HG02973 (cell line): ENCODE measurements at regions not wholly inside any gene's neighbourhood (a gene's known extent, or its start where the extent isn't known, plus 50 kb on each side); places are given as distances from the start of the nearest gene placed in this dataset.
"Not testable (repeated sequence)": the region's sequence is repeated elsewhere in the genome, so short reads cannot be mapped to it uniquely, and the experiment has no call there.

Experiments
- ATAC-seq: cut with Tn5 transposase; IDR thresholded peaks from one replicate; pipeline ENCODE4 v1.9.1; 2021; ENCODE audit warnings: moderate library complexity; ENCODE audit not compliant: unreplicated experiment

DNA sequence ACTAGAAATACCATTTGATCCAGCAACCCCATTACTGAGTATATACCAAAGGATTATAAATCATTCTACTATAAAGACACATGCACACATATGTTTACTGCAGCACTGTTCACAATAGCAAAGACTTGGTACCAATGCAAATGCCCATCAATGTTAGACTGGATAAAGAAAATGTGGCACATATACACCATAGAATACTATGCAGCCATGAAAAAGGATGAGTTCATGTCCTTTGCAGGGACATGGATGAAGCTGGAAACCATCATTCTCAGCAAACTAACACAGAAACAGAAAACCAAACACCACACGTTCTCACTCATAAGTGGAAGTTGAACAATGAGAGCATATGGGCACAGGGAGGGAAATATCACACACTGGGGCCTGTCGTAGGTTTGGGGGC, 106.0 kb downstream of the SPATA18 start:
- not testable (repeated sequence) for ATAC-seq

GRCh38 chr4:52157641-52158316, 106.7 kb downstream of the SPATA18 start:
- ATAC-seq: no peak

DNA sequence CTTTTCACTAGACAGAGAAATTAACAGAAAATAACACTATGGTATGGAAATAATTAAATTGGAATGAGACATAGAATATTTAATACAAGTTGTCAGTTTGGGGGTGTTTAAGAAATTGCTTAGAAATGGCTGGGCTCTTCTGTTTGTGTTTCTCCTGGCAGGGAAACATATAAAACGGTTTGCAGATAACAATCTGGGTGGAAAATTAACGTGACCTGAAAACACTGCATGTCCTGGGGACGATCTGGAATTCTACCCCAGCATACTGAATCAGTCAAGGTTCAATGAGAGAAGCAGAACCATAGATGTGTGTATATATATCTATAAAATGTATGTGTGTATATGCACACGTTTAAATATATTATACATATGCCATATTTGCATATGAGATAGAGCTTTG, 109.8 kb downstream of the SPATA18 start:
- ATAC-seq: no peak

GRCh38 chr4:52164116-52164515, 113.0 kb downstream of the SPATA18 start:
- no peak for ATAC-seq

GRCh38 chr4:52172166-52172565, 121.1 kb downstream of the SPATA18 start:
- no peak for ATAC-seq

DNA sequence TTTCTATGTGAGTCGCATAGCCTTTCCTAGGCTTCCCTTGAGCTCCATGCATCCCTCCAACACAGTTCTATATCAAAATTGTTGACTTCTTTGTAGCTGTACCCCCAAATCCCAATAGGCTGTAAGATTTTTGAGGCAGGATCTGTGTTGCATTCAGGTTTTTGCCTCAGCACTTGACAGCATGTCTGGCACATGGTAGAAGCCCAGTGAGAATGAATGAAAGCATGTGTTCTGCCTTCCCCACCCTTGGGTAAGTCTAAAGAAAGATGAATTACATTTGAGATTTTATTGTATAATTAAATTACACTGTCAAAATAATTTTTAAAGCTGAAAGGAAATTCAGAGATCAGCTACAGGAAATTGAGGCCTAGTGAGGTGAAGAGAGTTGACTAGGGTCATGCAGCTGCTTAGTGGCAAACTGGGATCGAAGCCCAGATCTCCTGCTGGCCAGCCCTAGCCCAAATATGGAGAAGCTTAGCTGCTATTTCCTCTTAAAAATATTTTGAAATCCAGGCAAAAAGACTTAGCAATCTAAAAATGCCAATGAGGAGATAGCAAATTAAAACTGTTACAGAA, 122.5 kb downstream of the SPATA18 start:
- no peak for ATAC-seq

DNA sequence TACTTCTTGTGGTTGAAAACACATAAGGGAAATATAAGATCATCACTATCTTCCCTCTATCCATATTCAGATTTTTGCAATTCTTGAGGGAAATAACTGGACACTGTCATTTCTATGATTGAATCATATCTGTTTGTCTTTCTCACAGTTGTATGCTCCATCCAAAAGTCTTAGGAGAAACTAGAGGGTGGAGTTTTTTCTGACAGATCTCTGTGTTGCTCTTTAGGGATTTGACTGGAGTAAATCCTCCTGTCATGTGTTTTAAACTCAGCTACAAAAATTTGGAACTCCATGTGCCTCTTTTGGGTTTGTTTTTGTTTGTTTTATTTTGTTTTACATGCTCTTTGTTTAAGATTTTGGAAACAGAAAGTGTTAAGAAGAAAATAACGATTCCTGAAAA, 136.5 kb downstream of the SPATA18 start:
- no peak for ATAC-seq

DNA sequence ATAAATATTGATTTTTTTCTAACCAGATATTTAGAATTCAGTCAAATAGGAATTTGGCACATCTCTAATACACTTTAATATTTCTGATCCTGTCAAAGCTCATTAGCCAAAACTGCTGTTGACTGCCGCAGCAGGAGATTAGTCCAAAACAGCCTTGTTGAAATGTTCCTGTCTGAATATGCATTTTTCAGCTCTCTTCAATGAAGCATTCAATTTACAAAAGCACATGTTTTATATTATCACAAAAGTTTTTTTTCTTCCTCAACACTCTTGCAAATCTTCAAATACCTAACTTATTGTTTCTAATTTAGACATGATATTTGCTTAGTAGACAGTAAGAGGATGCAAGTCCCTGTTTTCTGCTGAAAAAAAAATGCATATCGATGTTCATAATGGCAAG, 140.9 kb downstream of the SPATA18 start:
- no peak for ATAC-seq

- no peak for ATAC-seq
Measured at GRCh38 chr4:52192721-52193135, 141.6 kb downstream of the SPATA18 start.

DNA sequence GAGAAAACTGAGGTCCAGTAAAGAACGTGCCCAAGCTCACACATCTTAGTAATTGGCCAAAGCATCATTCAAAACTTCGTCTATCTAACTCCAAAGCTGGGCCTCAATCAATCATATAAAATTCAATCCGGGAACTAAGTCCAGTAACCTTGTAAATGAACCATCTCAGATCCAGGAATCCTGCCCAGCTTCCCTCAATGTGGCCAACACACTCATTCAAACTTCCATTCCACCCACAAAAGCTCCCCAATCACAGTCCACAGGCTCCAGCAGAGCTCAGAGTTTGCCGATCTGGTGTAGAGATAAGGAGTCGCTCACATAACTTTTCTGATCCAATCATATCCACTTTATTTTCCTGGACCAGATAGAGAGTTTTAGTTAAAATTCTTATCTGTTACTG, 144.8 kb downstream of the SPATA18 start:
- ATAC-seq: no peak

- no peak for ATAC-seq
Measured at GRCh38 chr4:52196606-52197130, 145.6 kb downstream of the SPATA18 start.

DNA sequence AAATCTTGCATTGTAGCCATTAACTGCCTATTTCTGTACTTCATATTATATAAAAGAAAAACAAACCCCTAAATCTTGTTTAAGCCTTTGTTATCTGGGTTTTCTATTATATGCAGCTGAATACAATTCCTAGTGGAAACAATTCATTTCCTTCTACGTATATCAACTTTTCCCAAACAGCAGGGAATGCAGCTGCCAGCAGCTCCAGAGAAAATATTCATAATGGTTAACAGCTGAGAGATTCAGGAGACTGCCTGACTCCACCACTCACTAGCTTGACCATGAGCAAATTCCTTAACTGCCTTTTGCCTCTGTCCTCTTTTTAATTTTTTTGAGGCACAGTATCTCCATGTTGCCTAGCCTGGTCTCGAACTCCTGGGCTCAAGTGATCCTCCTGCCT, 146.2 kb downstream of the SPATA18 start:
- no peak for ATAC-seq

GRCh38 chr4:52198294-52198693, 147.2 kb downstream of the SPATA18 start:
- no peak for ATAC-seq

DNA sequence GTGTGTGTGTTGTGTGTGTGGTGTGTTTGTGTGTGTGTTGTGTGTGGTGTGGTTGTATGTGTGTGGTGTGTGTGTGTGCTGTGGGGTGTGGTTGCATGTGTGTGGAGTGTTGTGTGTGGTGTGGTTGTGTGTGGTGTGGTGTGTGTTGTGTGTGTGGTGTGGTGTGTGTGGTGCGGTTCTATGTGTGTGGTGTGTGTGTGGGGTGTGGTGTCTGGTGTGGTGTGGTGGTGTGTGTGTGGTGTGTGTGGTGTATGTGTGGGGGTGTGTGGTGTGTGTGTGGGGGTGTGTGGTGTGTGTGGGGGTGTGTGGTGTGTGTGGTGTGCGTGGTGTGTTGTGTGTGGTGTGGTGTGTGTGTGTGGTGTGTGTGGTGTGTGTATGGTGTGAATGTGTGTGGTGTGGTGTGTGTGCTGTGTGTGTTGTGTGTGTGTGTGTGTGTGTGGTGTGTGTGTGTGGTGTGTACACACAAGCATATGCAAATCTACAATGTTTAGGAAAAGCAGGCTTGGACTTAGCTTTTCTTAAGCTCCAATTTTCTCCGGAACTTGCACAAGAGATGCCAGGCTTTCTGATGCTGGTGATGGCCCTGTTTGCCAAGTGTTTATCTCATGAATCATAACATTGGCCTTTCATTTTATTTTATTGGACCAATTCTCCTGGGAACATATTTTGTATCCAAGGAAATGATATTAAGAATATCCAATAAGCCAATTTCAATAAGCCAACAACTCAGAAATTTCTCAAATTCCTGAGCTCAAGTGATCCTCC, 148.7 kb downstream of the SPATA18 start:
- ATAC-seq: no peak

DNA sequence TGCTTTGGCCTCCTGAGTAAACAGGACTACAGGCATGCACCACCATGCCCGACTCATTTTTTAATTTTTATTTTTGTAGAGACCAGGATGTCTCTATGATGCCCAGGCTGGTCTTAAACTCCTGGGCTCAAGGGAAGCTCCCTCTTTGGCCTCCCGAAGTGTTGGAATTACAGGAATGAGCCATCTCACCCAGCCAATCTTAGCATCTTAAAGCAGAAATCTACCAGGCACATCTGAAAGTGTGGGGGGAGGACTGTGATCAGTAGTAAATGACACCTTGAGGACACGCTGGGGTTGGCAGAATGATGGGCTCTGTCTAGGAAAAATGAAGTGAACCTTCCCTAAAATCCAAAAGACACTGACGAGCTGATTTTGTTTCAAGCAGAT, 149.2 kb downstream of the SPATA18 start:
- no peak for ATAC-seq

DNA sequence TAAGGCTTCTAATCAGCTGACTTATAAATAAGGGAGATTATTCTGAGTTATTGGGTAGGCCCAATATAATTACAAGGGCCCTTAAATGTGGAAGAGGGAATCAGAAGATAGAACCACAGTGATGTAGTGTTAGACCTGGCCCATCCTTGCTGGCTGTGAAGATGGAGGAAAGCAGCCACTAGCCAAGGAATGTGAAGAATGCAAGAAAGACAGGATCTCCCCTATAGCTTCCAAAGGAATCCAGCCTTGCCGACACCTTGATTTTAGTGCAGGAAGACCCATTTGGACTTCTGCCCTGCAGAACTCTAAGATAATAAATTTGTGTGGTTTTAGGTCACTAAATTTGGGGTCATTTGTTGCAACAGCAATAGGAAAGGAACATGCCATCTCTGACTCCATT, 150.6 kb downstream of the SPATA18 start:
- ATAC-seq: no peak

DNA sequence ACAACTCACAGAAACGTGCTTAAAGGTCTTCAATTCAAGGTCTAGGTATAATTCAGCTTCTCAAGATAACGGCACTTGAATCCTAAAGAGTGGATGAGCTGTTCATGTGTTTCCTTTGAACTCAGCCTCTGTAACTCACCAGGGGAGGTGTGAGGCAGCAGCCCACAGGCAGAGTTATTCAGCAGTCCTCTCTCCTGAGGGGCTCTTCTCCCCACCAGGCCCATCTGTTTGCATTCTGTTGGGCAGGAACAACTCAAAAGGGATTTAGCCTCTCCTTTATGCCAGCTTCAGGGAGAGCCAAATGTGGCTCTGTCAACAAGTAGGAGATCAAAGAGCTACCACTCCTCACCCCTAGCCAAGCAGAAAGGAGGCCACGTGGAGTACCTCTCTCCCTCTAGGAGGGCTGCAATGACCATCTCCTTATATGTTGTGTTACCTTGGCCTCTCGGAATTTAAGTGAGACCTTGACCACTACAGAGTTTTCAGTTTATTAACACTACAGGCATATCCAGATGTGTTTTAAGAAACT, 151.2 kb downstream of the SPATA18 start:
- ATAC-seq: no peak

DNA sequence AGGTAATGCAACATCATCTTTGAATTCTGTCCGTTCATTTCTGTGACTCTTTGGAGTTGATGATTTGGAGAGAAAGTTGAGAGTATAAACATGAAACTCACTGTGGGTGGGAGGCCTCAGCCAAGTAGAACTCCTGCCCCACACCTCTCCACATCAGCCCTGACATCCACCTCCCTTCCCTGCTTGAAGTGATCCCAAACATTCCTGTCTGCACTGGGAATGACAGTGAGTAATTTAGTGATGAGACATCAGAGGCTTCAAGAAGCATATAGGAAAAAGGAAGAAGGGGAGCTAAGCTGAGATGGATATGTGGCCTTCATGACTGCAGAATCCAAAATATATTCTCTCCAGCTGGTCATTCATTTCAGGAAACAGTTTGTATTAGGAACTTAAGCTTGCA, 151.8 kb downstream of the SPATA18 start:
- ATAC-seq: no peak

- ATAC-seq: no peak
Measured at GRCh38 chr4:52203351-52203750, 152.2 kb downstream of the SPATA18 start.

DNA sequence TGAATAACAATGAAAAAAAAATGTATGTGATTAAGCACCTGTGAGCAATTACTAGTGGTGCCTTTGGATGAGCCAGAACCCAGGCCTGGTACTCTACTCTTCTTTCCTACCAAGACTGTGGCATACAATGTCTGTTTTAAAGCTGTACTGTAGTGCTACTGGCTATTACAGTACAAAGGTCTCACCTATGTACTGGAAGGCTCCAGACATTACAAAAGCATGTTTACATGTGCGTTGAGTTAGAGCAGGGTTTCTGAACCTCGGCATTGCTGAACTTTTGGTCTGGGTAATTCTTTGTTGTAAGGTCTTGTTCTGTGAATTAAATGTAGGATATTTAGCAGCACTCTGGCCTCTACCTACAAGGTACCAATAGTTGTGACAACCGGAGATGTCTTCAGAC, 153.8 kb downstream of the SPATA18 start:
- ATAC-seq: no peak

- ATAC-seq: not testable (repeated sequence)
Measured at GRCh38 chr4:52207146-52207545, 156.0 kb downstream of the SPATA18 start.

- ATAC-seq: no peak
Measured at GRCh38 chr4:52212702-52213101, 161.6 kb downstream of the SPATA18 start.
